DOHH2 (cell line): ENCODE measurements at regions not wholly inside any gene's neighbourhood (a gene's known extent, or its start where the extent isn't known, plus 50 kb on each side); places are given as distances from the start of the nearest gene placed in this dataset.

Experiments used
- H3F3A ChIP-seq: fragments of 200-600 bp; sonication (generic), shearing (Covaris generic); 2 replicates; pipeline ENCODE4 v1.6.0; 2016; ENCODE audit warnings: antibody characterized with exemption, mild to moderate bottlenecking; ENCODE audit not compliant: control insufficient read depth, insufficient read depth
- H3K27ac ChIP-seq: fragments of 200-600 bp; sonication (generic); 2 replicates; pipeline ENCODE4 v1.5.1; 2014; ENCODE audit warnings: low read depth, mild to moderate bottlenecking, low read length, moderate library complexity
- H3K27me3 ChIP-seq: fragments of 200-600 bp; sonication (generic); 2 replicates; pipeline ENCODE4 v1.6.1; 2014; ENCODE audit warnings: mild to moderate bottlenecking, low read length, mixed read lengths; ENCODE audit not compliant: control insufficient read depth
- H3K36me3 ChIP-seq: fragments of 200-600 bp; sonication (generic); 2 replicates; pipeline ENCODE4 v1.6.1; 2014; ENCODE audit warnings: mild to moderate bottlenecking, low read length, moderate library complexity, mixed read lengths; ENCODE audit not compliant: control insufficient read depth
- H3K4me1 ChIP-seq: fragments of 200-600 bp; sonication (generic); 2 replicates; pipeline ENCODE4 v1.6.1; 2014; ENCODE audit warnings: mild to moderate bottlenecking, low read length, mixed read lengths; ENCODE audit not compliant: control insufficient read depth
- H3K4me2 ChIP-seq: fragments of 200-600 bp; sonication (generic); 2 replicates; pipeline ENCODE4 v1.6.0; 2014; ENCODE audit warnings: mild to moderate bottlenecking, low read length, moderate library complexity
- H3K4me3 ChIP-seq: fragments of 200-600 bp; sonication (generic); 2 replicates; pipeline ENCODE4 v1.5.1; 2014; ENCODE audit warnings: mild to moderate bottlenecking, low read length, mixed read lengths
- H3K79me2 ChIP-seq: fragments of 200-600 bp; sonication (generic); 2 replicates; pipeline ENCODE4 v1.6.1; 2014; ENCODE audit warnings: mild to moderate bottlenecking, low read length, mixed read lengths; ENCODE audit not compliant: control insufficient read depth
- H3K9me2 ChIP-seq: fragments of 200-600 bp; sonication (generic); replicated peaks from 2 replicates; pipeline ENCODE4 v1.6.1; 2014; ENCODE audit warnings: mild to moderate bottlenecking, low read length, mixed read lengths; ENCODE audit not compliant: control insufficient read depth
- H3K9me3 ChIP-seq: fragments of 200-600 bp; sonication (generic); 2 replicates; pipeline ENCODE4 v1.6.1; 2014; ENCODE audit warnings: antibody characterized with exemption, low read length, mixed read lengths; ENCODE audit not compliant: control insufficient read depth, insufficient read depth
- H4K20me1 ChIP-seq: fragments of 200-600 bp; sonication (generic); 2 replicates; pipeline ENCODE4 v1.6.0; 2014; ENCODE audit warnings: low read depth, mild to moderate bottlenecking, antibody characterized with exemption, low read length, moderate library complexity; ENCODE audit not compliant: control insufficient read depth, insufficient read depth
- CTCF ChIP-seq: fragments of 200-600 bp; sonication (generic); IDR thresholded peaks from one replicate; pipeline ENCODE4 v1.5.1; 2014; ENCODE audit warnings: antibody characterized with exemption, mild to moderate bottlenecking, low read depth, low read length; ENCODE audit not compliant: poor library complexity, severe bottlenecking
- EZH2phosphoT487 ChIP-seq: fragments of 200-600 bp; sonication (generic); IDR thresholded peaks from 2 replicates; pipeline ENCODE4 v1.6.1; 2017; ENCODE audit warnings: borderline replicate concordance, mild to moderate bottlenecking, antibody characterized with exemption, low read length, moderate library complexity, mixed read lengths

- no peaks in the 10 kb centered on the region for H3K9me3 ChIP-seq
- no peaks in the 10 kb centered on the region for H4K20me1 ChIP-seq
- no peak overlapping the region for H3K4me3 ChIP-seq
- TF ChIP-seq EZH2phosphoT487 (no peak), CTCF (no peak)
- no peaks in the 10 kb centered on the region for H3K4me1 ChIP-seq
- no peaks in the 10 kb centered on the region for H3F3A ChIP-seq
- no peaks in the 10 kb centered on the region for H3K36me3 ChIP-seq
- no peak overlapping the region for H3K4me2 ChIP-seq
- no peaks in the 10 kb centered on the region for H3K9me2 ChIP-seq
- no peaks in the 10 kb centered on the region for H3K79me2 ChIP-seq
- no peak overlapping the region for H3K27ac ChIP-seq
- H3K27me3 ChIP-seq: no peaks in the 10 kb centered on the region
Measured at GRCh38 chrX:96424007-96424406, 260.6 kb upstream of the DIAPH2 start.

- H3K27me3 ChIP-seq: no peaks in the 10 kb centered on the region
- no peak overlapping the region for H3K4me3 ChIP-seq
- H4K20me1 ChIP-seq: no peaks in the 10 kb centered on the region
- no peaks in the 10 kb centered on the region for H3K4me1 ChIP-seq
- no peak overlapping the region for H3K4me2 ChIP-seq
- TF ChIP-seq EZH2phosphoT487: no peak
- no peak for TF ChIP-seq CTCF
- H3K9me3 ChIP-seq: no peaks in the 10 kb centered on the region
- H3K9me2 ChIP-seq: no peaks in the 10 kb centered on the region
- H3K36me3 ChIP-seq: no peaks in the 10 kb centered on the region
- H3F3A ChIP-seq: no peaks in the 10 kb centered on the region
- H3K27ac ChIP-seq: no peak overlapping the region
- no peaks in the 10 kb centered on the region for H3K79me2 ChIP-seq
Measured at GRCh38 chrX:96425200-96425599, 259.4 kb upstream of the DIAPH2 start.

- no peak for TF ChIP-seq CTCF
- no peaks in the 10 kb centered on the region for H3K27me3 ChIP-seq
- H4K20me1 ChIP-seq: no peaks in the 10 kb centered on the region
Measured at GRCh38 chrX:96430756-96431455, 253.7 kb upstream of the DIAPH2 start.

More at GRCh38 chrX:96430756-96431455, 253.7 kb upstream of the DIAPH2 start:
- H3K36me3 ChIP-seq: no peaks in the 10 kb centered on the region
- H3K4me3 ChIP-seq: no peak overlapping the region
- no peaks in the 10 kb centered on the region for H3K79me2 ChIP-seq
- H3K9me3 ChIP-seq: no peaks in the 10 kb centered on the region
- H3K9me2 ChIP-seq: no peaks in the 10 kb centered on the region
- no peak overlapping the region for H3K27ac ChIP-seq
- H3K4me1 ChIP-seq: no peaks in the 10 kb centered on the region
- H3F3A ChIP-seq: no peaks in the 10 kb centered on the region
- no peak overlapping the region for H3K4me2 ChIP-seq
